ENCODE measurements at regions not wholly inside any gene's neighbourhood (a gene's known extent, or its start where the extent isn't known, plus 50 kb on each side); places are given as distances from the start of the nearest gene placed in this dataset.

GRCh38 chr14:98512501-98513251 lies 759.3 kb downstream of the BCL11B start:
- 39% methylated on average over 10 of the region's 10 CpGs for WGBS, 2 experiments (ENCODE audit: low coverage in 1 of 2, low lambda C conversion rate in 2 of 2, missing lambda C conversion rate in 2 of 2)
- Histone ChIP-seq H3K4me1 (ENCODE audit: insufficient read depth) (no peaks in the 10 kb centered on the region), H3K27me3 (replicated peaks; ENCODE audit: insufficient read depth) (no peaks in the 10 kb centered on the region), H3K79me2 (ENCODE audit: insufficient read depth) (no peaks in the 10 kb centered on the region), H2AFZ (no peak overlapping the region), H3K27ac (no peak overlapping the region), H4K20me1 (ENCODE audit: insufficient read depth) (no peaks in the 10 kb centered on the region), H3F3A (ENCODE audit: insufficient read depth) (no peaks in the 10 kb centered on the region), H3K4me3 (no peak overlapping the region), H3K36me3 (ENCODE audit: low read depth) (no peaks in the 10 kb centered on the region), H3K9me2 (ENCODE audit: insufficient read depth) (no peaks in the 10 kb centered on the region), H3K9ac (no peak overlapping the region), H3K9me3 (ENCODE audit: low read depth) (no peaks in the 10 kb centered on the region), H3K4me2 (ENCODE audit: unreplicated experiment) (no peak overlapping the region)
- TF ChIP-seq EZH2 (IDR thresholded peaks at IDR 0.05; ENCODE audit: insufficient read depth, poor library complexity, severe bottlenecking) = no peak
- DNase-seq = no peak
- in situ Hi-C loops (cut with MboI) = no loop called here

DNA sequence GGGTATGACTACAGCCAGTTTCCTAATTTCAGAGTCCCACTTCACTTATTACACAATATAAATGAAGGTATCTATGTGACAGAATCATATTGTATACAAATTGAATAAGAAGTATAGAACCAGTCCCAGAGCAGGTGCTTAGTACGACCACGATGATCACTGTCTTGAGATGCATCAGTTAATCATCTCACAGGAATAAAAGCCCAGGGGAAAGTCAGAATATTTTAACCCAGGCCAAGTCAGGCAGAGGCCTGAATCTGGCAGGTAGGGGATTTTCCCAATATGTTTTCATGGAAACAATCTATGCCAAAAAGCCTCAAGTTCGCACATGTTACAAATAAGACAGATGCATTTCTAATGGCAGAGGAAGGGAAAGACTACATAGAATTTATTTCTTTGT lies 758.4 kb downstream of the BCL11B start:
- in situ Hi-C loops (cut with MboI) = no loop called here
- TF ChIP-seq EZH2 (IDR thresholded peaks at IDR 0.05; ENCODE audit: insufficient read depth, poor library complexity, severe bottlenecking) = no peak
- no peak for TF ChIP-seq EZH2phosphoT487 (IDR thresholded peaks at IDR 0.05; ENCODE audit: insufficient read depth, low read depth)
- WGBS, 2 experiments (ENCODE audit: low coverage in 1 of 2, low lambda C conversion rate in 2 of 2, missing lambda C conversion rate in 2 of 2) = 18 to 29% methylated on average over 3 of the region's 3 CpGs

DNA sequence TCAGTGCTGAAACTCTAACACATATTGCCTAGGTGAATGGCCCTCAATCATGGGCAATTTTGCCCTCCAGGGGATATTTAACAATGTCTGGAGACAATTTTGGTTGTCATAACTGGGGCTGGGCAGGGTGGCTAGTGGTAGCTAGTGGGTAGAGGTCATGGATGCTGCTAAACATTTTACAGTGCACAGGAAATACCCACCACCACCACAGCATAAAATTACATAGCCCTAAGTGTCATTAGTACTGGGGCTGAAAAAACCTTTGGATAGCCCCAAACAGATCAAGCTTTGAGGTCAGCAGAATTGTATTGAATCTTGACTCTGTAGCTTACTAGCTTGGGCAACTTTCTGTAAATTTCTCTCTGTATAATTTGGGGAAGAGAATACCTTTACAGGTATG lies 758.0 kb downstream of the BCL11B start:
- TF ChIP-seq EZH2 (IDR thresholded peaks at IDR 0.05; ENCODE audit: insufficient read depth, poor library complexity, severe bottlenecking) = no peak
- TF ChIP-seq EZH2phosphoT487 (IDR thresholded peaks at IDR 0.05; ENCODE audit: insufficient read depth, low read depth) = no peak
- Histone ChIP-seq H4K20me1 (ENCODE audit: insufficient read depth) (no peaks in the 10 kb centered on the region), H2AFZ (no peak overlapping the region), H3K4me2 (ENCODE audit: unreplicated experiment) (no peak overlapping the region), H3K9me2 (ENCODE audit: insufficient read depth) (no peaks in the 10 kb centered on the region), H3F3A (ENCODE audit: insufficient read depth) (no peaks in the 10 kb centered on the region), H3K9me3 (ENCODE audit: low read depth) (no peaks in the 10 kb centered on the region), H3K4me1 (ENCODE audit: insufficient read depth) (no peaks in the 10 kb centered on the region), H3K27me3 (replicated peaks; ENCODE audit: insufficient read depth) (no peaks in the 10 kb centered on the region), H3K27ac (no peak overlapping the region), H3K9ac (no peak overlapping the region), H3K79me2 (ENCODE audit: insufficient read depth) (no peaks in the 10 kb centered on the region), H3K4me3 (no peak overlapping the region), H3K36me3 (ENCODE audit: low read depth) (no peaks in the 10 kb centered on the region)
- no peak for DNase-seq
- in situ Hi-C loops (cut with MboI) = no loop called here

More for the DNA sequence above, 758.4 kb downstream of the BCL11B start:
- Histone ChIP-seq H3K36me3 (ENCODE audit: low read depth) (no peaks in the 10 kb centered on the region), H3K9me2 (ENCODE audit: insufficient read depth) (no peaks in the 10 kb centered on the region), H3K9ac (no peak overlapping the region), H3K79me2 (ENCODE audit: insufficient read depth) (no peaks in the 10 kb centered on the region), H3K27ac (no peak overlapping the region), H3F3A (ENCODE audit: insufficient read depth) (no peaks in the 10 kb centered on the region), H4K20me1 (ENCODE audit: insufficient read depth) (no peaks in the 10 kb centered on the region), H2AFZ (no peak overlapping the region), H3K27me3 (replicated peaks; ENCODE audit: insufficient read depth) (no peaks in the 10 kb centered on the region), H3K4me3 (no peak overlapping the region), H3K4me2 (ENCODE audit: unreplicated experiment) (no peak overlapping the region), H3K9me3 (ENCODE audit: low read depth) (no peaks in the 10 kb centered on the region), H3K4me1 (ENCODE audit: insufficient read depth) (no peaks in the 10 kb centered on the region)
- DNase-seq = no peak

DNA sequence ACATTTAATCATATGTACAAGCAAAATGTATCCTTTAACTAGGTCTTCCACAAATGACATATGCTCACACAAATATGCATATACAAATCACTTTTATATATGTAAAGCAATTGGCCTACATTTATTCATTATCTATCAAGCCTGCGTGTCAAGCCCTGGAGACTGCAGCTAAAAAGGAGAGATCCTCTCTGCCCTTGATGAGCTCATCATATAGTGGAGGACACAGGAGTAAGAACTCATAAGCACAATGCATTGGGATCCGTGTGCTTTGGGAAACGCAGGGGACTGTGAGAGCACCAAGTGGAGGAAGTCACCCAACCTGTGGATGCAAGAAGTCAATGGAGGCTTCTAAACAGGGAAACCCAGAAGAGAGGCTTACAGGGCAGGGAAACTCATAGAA lies 735.7 kb downstream of the BCL11B start:
- H3K27me3 ChIP-seq (replicated peaks; ENCODE audit: insufficient read depth) = no peaks in the 10 kb centered on the region
- WGBS, 2 experiments (ENCODE audit: low coverage in 1 of 2, low lambda C conversion rate in 2 of 2, missing lambda C conversion rate in 2 of 2) = 41 to 57% methylated on average over 3 of the region's 3 CpGs
- DNase-seq = no peak
- H2AFZ ChIP-seq = no peak overlapping the region
- no peaks in the 10 kb centered on the region for H3F3A ChIP-seq (ENCODE audit: insufficient read depth)
- no peaks in the 10 kb centered on the region for H3K4me1 ChIP-seq (ENCODE audit: insufficient read depth)
- in situ Hi-C loops (cut with MboI) = no loop called here
- no peak overlapping the region for H3K4me3 ChIP-seq
- no peak overlapping the region for H3K27ac ChIP-seq
- no peaks in the 10 kb centered on the region for H3K36me3 ChIP-seq (ENCODE audit: low read depth)
- no peaks in the 10 kb centered on the region for H4K20me1 ChIP-seq (ENCODE audit: insufficient read depth)
- H3K9ac ChIP-seq = no peak overlapping the region
- no peak for TF ChIP-seq EZH2phosphoT487 (IDR thresholded peaks at IDR 0.05; ENCODE audit: insufficient read depth, low read depth)
- no peak for TF ChIP-seq EZH2 (IDR thresholded peaks at IDR 0.05; ENCODE audit: insufficient read depth, poor library complexity, severe bottlenecking)
- no peaks in the 10 kb centered on the region for H3K79me2 ChIP-seq (ENCODE audit: insufficient read depth)
- no peak overlapping the region for H3K4me2 ChIP-seq (ENCODE audit: unreplicated experiment)
- H3K9me3 ChIP-seq (ENCODE audit: low read depth) = no peaks in the 10 kb centered on the region
- no peaks in the 10 kb centered on the region for H3K9me2 ChIP-seq (ENCODE audit: insufficient read depth)

DNA sequence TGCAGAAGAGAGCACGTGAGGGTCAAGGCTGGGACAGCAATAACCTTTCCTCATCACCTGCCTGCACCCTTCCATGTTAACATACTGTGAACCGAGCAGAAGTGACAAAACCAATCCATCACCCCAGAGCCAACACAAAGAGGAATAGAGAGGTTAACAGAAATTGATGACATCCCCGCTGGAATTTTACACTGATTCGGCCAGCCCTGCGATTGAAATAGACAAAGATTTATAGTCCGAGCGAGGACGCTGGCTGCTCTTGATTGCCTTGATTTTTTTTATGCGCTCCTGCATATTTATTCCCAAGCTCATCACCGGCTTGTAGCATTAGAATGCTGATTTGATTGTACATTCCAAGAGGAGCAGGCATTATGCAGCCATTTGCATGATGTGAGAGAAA lies 729.7 kb downstream of the BCL11B start:
- no peaks in the 10 kb centered on the region for H4K20me1 ChIP-seq (ENCODE audit: insufficient read depth)
- H3K9ac ChIP-seq = no peak overlapping the region
- H2AFZ ChIP-seq = no peak overlapping the region
- no peak overlapping the region for H3K4me2 ChIP-seq (ENCODE audit: unreplicated experiment)
- DNase-seq = no peak
- H3K4me1 ChIP-seq (ENCODE audit: insufficient read depth) = no peaks in the 10 kb centered on the region
- TF ChIP-seq EZH2phosphoT487 (IDR thresholded peaks at IDR 0.05; ENCODE audit: insufficient read depth, low read depth) = no peak
- TF ChIP-seq EZH2 (IDR thresholded peaks at IDR 0.05; ENCODE audit: insufficient read depth, poor library complexity, severe bottlenecking) = no peak
- in situ Hi-C loops (cut with MboI) = no loop called here
- WGBS, 2 experiments (ENCODE audit: low coverage in 1 of 2, low lambda C conversion rate in 2 of 2, missing lambda C conversion rate in 2 of 2) = 62 to 70% methylated on average over 10 of the region's 10 CpGs
- no peaks in the 10 kb centered on the region for H3K9me3 ChIP-seq (ENCODE audit: low read depth)
- H3K36me3 ChIP-seq (ENCODE audit: low read depth) = no peaks in the 10 kb centered on the region
- H3K27me3 ChIP-seq (replicated peaks; ENCODE audit: insufficient read depth) = no peaks in the 10 kb centered on the region
- no peaks in the 10 kb centered on the region for H3F3A ChIP-seq (ENCODE audit: insufficient read depth)
- H3K4me3 ChIP-seq = no peak overlapping the region
- H3K9me2 ChIP-seq (ENCODE audit: insufficient read depth) = no peaks in the 10 kb centered on the region
- H3K79me2 ChIP-seq (ENCODE audit: insufficient read depth) = no peaks in the 10 kb centered on the region
- H3K27ac ChIP-seq = no peak overlapping the region

All from GM23248 (cell line).